PFSK-1 (cell line): ENCODE measurements at regions not wholly inside any gene's neighbourhood (a gene's known extent, or its start where the extent isn't known, plus 50 kb on each side); places are given as distances from the start of the nearest gene placed in this dataset.

Source experiments
- FOXP2 ChIP-seq: optimal IDR thresholded peaks from 2 replicates; pipeline ENCODE3; 2011; ENCODE audit warnings: borderline replicate concordance, control low read depth, inconsistent platforms; ENCODE audit not compliant: insufficient read depth; ENCODE audit errors: extremely low read length, extremely low read depth
- POLR2AphosphoS5 ChIP-seq: IDR thresholded peaks from 2 replicates; pipeline ENCODE4 v1.6.1; 2012; ENCODE audit warnings: low read depth, mild to moderate bottlenecking, control low read depth, low read length, moderate library complexity
- TAF1 ChIP-seq: IDR thresholded peaks from 2 replicates; pipeline ENCODE4 v1.6.1; 2012; ENCODE audit warnings: low read length, control low read depth, borderline replicate concordance; ENCODE audit not compliant: insufficient read depth
- TF ChIP-seq, protein P1 (sequence below), 2 experiments: IDR thresholded peaks; 2 replicates each; pipeline versions ENCODE4 v1.6.1 to v1.8.0; 2011 to 2012; ENCODE audit warnings: low read depth in 2 of 2, low read length in 2 of 2, control low read depth in 1 of 2, inconsistent platforms in 1 of 2, mild to moderate bottlenecking in 1 of 2, moderate library complexity in 1 of 2; ENCODE audit not compliant: insufficient read depth in 1 of 2

DNA sequence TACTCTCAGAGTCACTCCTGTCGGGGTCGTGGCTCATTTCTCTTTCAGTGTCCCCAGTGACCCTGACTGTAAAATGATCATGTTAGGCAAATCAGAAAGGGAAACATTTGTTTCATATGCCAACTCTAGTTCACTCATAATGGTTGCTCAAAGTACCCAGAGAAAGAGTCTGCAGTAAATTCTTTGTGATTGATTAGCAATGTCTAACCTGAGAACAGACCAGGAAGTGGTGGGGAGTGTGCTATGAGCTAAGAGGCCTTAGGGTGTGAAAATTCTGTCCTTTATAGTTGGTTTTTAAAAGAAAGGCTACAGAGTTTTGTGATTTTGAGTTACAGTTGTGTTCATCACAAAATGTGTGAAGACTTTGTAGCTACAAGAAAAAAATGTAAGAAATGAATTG, 108.9 kb downstream of the EDEM1 start:
- TF ChIP-seq POLR2AphosphoS5 (no peak), TAF1 (no peak), FOXP2 (no peak)
- TF ChIP-seq, protein P1, sequence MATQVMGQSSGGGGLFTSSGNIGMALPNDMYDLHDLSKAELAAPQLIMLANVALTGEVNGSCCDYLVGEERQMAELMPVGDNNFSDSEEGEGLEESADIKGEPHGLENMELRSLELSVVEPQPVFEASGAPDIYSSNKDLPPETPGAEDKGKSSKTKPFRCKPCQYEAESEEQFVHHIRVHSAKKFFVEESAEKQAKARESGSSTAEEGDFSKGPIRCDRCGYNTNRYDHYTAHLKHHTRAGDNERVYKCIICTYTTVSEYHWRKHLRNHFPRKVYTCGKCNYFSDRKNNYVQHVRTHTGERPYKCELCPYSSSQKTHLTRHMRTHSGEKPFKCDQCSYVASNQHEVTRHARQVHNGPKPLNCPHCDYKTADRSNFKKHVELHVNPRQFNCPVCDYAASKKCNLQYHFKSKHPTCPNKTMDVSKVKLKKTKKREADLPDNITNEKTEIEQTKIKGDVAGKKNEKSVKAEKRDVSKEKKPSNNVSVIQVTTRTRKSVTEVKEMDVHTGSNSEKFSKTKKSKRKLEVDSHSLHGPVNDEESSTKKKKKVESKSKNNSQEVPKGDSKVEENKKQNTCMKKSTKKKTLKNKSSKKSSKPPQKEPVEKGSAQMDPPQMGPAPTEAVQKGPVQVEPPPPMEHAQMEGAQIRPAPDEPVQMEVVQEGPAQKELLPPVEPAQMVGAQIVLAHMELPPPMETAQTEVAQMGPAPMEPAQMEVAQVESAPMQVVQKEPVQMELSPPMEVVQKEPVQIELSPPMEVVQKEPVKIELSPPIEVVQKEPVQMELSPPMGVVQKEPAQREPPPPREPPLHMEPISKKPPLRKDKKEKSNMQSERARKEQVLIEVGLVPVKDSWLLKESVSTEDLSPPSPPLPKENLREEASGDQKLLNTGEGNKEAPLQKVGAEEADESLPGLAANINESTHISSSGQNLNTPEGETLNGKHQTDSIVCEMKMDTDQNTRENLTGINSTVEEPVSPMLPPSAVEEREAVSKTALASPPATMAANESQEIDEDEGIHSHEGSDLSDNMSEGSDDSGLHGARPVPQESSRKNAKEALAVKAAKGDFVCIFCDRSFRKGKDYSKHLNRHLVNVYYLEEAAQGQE (IDR thresholded peaks at IDR 0.05; ENCODE audit: insufficient read depth in 1 of 2, low read depth in 2 of 2, low read length in 2 of 2), result no peak
